Nephron (organoid): ENCODE measurements at regions not wholly inside any gene's neighbourhood (a gene's known extent, or its start where the extent isn't known, plus 50 kb on each side); places are given as distances from the start of the nearest gene placed in this dataset.

Source experiments
- H3K27ac Mint-ChIP-seq, 3 experiments: 2 replicates each; pipeline ENCODE4 v1.8.0; 2020; ENCODE audit warnings: mixed read lengths in 3 of 3, mild to moderate bottlenecking in 2 of 3, moderate library complexity in 1 of 3
- H3K27me3 Mint-ChIP-seq: 2 replicates; pipeline ENCODE4 v1.8.0; 2021; ENCODE audit warnings: low read depth, mild to moderate bottlenecking, moderate library complexity, mixed read lengths
- H3K36me3 Mint-ChIP-seq: 2 replicates; pipeline ENCODE4 v1.8.0; 2020; ENCODE audit warnings: low read depth, mixed read lengths
- H3K4me1 Mint-ChIP-seq: 2 replicates; pipeline ENCODE4 v1.8.0; 2020; ENCODE audit warnings: mixed read lengths
- H3K4me3 Mint-ChIP-seq, 3 experiments: 2 replicates each; pipeline ENCODE4 v1.8.0; 2020; ENCODE audit warnings: mild to moderate bottlenecking in 3 of 3, mixed read lengths in 3 of 3, moderate library complexity in 2 of 3
- H3K9me3 Mint-ChIP-seq: 2 replicates; pipeline ENCODE4 v1.8.0; 2020; ENCODE audit warnings: mixed read lengths
- TF ChIP-seq, protein P1 (sequence below), 3 experiments: fragments of 200-600 bp; sonication (generic); IDR thresholded peaks; one replicate each; pipeline ENCODE4 v1.5.0; 2021; ENCODE audit warnings: antibody characterized with exemption in 3 of 3; ENCODE audit not compliant: unreplicated experiment in 3 of 3

DNA sequence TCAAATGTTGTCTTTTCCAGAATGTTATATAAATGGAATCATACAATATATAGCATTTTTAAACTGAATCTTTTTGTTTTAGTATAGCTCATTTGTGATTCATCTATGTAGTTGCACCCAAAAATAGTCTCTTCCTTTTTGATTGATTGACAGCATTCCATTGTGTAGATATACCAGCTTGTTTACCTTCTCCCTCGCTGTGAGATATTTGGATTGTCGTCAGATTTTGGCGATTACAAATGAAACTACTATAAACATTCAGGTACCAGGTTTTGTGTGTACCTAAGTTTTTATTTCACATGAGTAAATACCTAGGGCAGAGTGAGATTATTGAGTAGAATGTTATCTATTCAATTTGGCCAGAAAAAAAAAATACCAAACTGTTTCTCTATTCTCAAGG lies 584.7 kb upstream of the SORCS1 start:
- no peak overlapping the region for H3K27ac Mint-ChIP-seq
- H3K27me3 Mint-ChIP-seq, result no peaks in the 10 kb centered on the region
- H3K36me3 Mint-ChIP-seq, result no peaks in the 10 kb centered on the region

DNA sequence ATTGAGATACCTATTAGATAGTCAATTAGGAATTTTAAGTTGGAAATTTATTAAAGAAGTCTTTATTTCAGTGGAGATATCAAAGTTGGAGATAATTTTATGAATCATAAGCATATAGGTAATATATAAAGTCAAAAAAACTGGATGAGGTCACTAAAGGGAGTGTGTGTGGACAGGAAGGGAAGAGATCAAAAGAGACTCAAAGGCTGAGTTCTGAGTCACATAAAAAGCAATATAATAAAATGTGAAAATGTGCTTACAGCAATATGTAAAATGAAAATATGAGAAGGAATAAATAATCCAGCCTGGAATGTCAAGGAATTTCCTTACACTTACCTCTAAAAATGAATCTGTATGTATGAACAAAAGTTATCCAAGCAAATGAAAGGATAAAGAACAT lies 583.3 kb upstream of the SORCS1 start:
- Mint-ChIP-seq H3K36me3 (no peaks in the 10 kb centered on the region), H3K4me3 (no peak overlapping the region), H3K9me3 (peaks cover 2% of the 10 kb centered on the region), H3K27me3 (no peaks in the 10 kb centered on the region), H3K4me1 (no peaks in the 10 kb centered on the region), H3K27ac (no peak overlapping the region)
- TF ChIP-seq, protein P1, sequence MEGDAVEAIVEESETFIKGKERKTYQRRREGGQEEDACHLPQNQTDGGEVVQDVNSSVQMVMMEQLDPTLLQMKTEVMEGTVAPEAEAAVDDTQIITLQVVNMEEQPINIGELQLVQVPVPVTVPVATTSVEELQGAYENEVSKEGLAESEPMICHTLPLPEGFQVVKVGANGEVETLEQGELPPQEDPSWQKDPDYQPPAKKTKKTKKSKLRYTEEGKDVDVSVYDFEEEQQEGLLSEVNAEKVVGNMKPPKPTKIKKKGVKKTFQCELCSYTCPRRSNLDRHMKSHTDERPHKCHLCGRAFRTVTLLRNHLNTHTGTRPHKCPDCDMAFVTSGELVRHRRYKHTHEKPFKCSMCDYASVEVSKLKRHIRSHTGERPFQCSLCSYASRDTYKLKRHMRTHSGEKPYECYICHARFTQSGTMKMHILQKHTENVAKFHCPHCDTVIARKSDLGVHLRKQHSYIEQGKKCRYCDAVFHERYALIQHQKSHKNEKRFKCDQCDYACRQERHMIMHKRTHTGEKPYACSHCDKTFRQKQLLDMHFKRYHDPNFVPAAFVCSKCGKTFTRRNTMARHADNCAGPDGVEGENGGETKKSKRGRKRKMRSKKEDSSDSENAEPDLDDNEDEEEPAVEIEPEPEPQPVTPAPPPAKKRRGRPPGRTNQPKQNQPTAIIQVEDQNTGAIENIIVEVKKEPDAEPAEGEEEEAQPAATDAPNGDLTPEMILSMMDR (IDR thresholded peaks at IDR 0.05; ENCODE audit: unreplicated experiment in 3 of 3), result no peak

More for the DNA sequence above, 584.7 kb upstream of the SORCS1 start:
- peaks cover 2% of the 10 kb centered on the region for H3K9me3 Mint-ChIP-seq
- TF ChIP-seq, protein P1 (IDR thresholded peaks at IDR 0.05; ENCODE audit: unreplicated experiment in 3 of 3), result no peak
- no peaks in the 10 kb centered on the region for H3K4me1 Mint-ChIP-seq
- H3K4me3 Mint-ChIP-seq, result no peak overlapping the region

DNA sequence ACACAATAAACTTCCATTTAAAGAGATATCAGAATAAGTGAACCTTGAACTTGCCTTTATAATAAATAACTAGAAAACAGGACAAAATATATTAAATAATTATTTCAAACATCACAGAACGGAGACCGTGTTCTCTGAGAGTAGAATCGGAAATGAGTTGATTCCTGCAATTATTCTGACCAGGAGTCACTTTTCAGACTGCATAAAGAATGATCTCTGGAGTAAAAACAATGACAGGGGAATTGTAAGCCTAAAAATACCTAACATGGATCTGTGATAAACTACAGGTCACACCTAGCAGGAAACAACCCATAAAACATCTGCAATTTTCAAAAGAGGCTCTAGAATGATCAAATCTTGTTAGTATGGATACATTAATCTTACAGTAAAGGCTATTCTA lies 577.5 kb upstream of the SORCS1 start:
- peaks cover 3% of the 10 kb centered on the region for H3K9me3 Mint-ChIP-seq
- no peaks in the 10 kb centered on the region for H3K36me3 Mint-ChIP-seq
- H3K4me1 Mint-ChIP-seq, result no peaks in the 10 kb centered on the region
- H3K27me3 Mint-ChIP-seq, result no peaks in the 10 kb centered on the region
- no peak overlapping the region for H3K27ac Mint-ChIP-seq
- no peak overlapping the region for H3K4me3 Mint-ChIP-seq
- TF ChIP-seq, protein P1 (IDR thresholded peaks at IDR 0.05; ENCODE audit: unreplicated experiment in 3 of 3), result no peak

DNA sequence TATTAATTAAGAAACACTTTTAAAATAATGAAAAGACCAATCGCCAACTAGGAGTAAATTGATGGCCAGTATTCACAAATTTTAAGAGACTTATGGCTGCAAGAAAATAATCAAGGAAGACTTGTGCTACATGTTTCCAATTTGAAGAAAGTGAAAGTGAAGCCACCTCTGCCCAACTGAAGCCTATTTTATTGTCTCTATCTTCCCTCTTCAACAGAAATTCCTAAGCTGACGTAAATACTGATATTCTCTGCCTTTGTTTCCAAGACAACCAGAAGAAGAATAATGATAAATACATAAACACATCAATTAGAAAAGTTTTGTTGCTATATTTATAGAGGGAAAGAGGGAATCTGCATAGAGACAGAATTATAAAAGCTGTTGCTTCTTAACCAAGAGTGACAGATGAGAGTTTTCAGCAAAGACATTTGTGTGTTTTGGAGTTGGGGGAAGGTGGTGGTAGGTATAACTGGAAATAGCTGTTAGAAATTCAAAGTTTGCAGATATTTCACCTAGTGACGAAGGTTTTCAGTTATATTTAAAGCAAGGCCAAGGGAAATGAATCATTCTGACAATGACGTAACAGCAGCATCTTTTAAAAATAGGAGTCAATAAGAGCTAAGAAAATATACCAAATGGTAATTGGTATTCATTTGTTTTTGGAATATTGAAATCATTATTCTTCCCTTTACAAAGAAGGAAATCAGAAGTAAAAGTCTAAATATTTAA lies 576.6 kb upstream of the SORCS1 start:
- H3K4me3 Mint-ChIP-seq, result no peak overlapping the region
- peaks cover 3% of the 10 kb centered on the region for H3K9me3 Mint-ChIP-seq
- H3K27ac Mint-ChIP-seq, result no peak overlapping the region
- no peaks in the 10 kb centered on the region for H3K27me3 Mint-ChIP-seq
- no peaks in the 10 kb centered on the region for H3K4me1 Mint-ChIP-seq
- no peaks in the 10 kb centered on the region for H3K36me3 Mint-ChIP-seq
- TF ChIP-seq, protein P1 (IDR thresholded peaks at IDR 0.05; ENCODE audit: unreplicated experiment in 3 of 3), result no peak

DNA sequence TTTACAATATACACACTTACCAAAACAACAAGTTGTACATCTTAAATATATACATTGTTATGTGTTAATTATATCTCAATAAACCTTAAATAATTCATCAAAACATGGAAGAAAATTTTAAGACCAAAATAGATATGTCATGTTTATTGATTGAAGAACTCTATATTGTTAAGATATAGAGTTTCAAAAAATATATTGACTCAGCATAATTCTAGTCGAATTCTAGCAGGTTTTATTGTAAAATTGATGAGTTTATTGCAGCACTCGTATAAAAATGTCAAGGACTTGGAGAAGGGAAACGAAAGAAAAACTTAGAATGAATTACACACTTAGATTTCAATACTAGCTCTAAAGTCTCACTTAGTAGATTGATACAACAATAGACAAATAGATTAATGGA lies 575.4 kb upstream of the SORCS1 start:
- H3K4me3 Mint-ChIP-seq, result no peak overlapping the region
- TF ChIP-seq, protein P1 (IDR thresholded peaks at IDR 0.05; ENCODE audit: unreplicated experiment in 3 of 3), result no peak
- no peaks in the 10 kb centered on the region for H3K36me3 Mint-ChIP-seq
- no peak overlapping the region for H3K27ac Mint-ChIP-seq
- peaks cover 7% of the 10 kb centered on the region for H3K9me3 Mint-ChIP-seq
- no peaks in the 10 kb centered on the region for H3K27me3 Mint-ChIP-seq
- H3K4me1 Mint-ChIP-seq, result no peaks in the 10 kb centered on the region
